ENCODE measurements at regions not wholly inside any gene's neighbourhood (a gene's known extent, or its start where the extent isn't known, plus 50 kb on each side); places are given as distances from the start of the nearest gene placed in this dataset.
A peak's percentile ranks its signal among the peaks of the same experiment; 100 is the strongest.

- Histone ChIP-seq H3K4me2 (0 out of 3 replicates have a peak overlapping the region, but pooled peaks have one; percentile 10), H3K27ac (no peak overlapping the region), H3K4me1 (peaks cover 9% of the 10 kb centered on the region; the same call in 1 of the 3 replicates), H3K9me3 (no peaks in the 10 kb centered on the region), H3K4me3 (no peak overlapping the region)
- ChIA-PET CTCF (no interaction called here), POLR2A (no interaction called here)
- ATAC-seq (peak in 1 of 2 experiments; percentile 47; a peak in 2 of 6 replicates), DNase-seq (ENCODE audit: low read depth in 1 of 2, low spot score in 1 of 2) (peak in 1 of 2 experiments; percentile 29), FAIRE-seq (no peak)
- WGBS (ENCODE audit: missing lambda C conversion rate): 78% methylated on average over 6 of the region's 6 CpGs
- no peak for TF ChIP-seq FOXS1 (CRISPR knock-in tag; IDR thresholded peaks at IDR 0.05)
- no peak for TF ChIP-seq HOXA7 (CRISPR knock-in tag; IDR thresholded peaks at IDR 0.05)
- no peak for TF ChIP-seq REST (IDR thresholded peaks at IDR 0.05)
Observed at GRCh38 chr1:56424744-56425493, 154.4 kb downstream of the PLPP3 start.

- CTCF ChIA-PET: interaction anchor here (0.7 kb wide), 1 partner anchor 10 kb away, joined by 3 read pairs; no protein-coding TSS in a partner anchor
- WGBS (ENCODE audit: missing lambda C conversion rate): 51% methylated on average over 3 of the region's 4 CpGs
- Histone ChIP-seq H3K4me1 (peaks cover 9% of the 10 kb centered on the region; the same call in 1 of the 3 replicates), H3K4me2 (no peak overlapping the region), H3K9me3 (no peaks in the 10 kb centered on the region), H3K4me3 (no peak overlapping the region), H3K27ac (no peak overlapping the region)
- ATAC-seq: no peak
- POLR2A ChIA-PET: no interaction called here
- no peak for TF ChIP-seq REST (IDR thresholded peaks at IDR 0.05)
- TF ChIP-seq MAFK (IDR thresholded peaks at IDR 0.05; ENCODE audit: partially characterized antibody): no peak
- no peak for TF ChIP-seq RCOR1 (IDR thresholded peaks at IDR 0.05; ENCODE audit: low read depth, low read length)
- TF ChIP-seq USF2 (IDR thresholded peaks at IDR 0.05): no peak
- TF ChIP-seq HOXB5 (CRISPR knock-in tag; IDR thresholded peaks at IDR 0.05): no peak
- no peak for TF ChIP-seq ZSCAN20 (CRISPR knock-in tag; IDR thresholded peaks at IDR 0.05)
- no peak for TF ChIP-seq CHD2 (IDR thresholded peaks at IDR 0.05; ENCODE audit: low read length, partially characterized antibody)
- TF ChIP-seq BCL3 (IDR thresholded peaks at IDR 0.05): no peak
- no peak for TF ChIP-seq EHMT2 (IDR thresholded peaks at IDR 0.05; ENCODE audit: low read depth)
- TF ChIP-seq ZC3H11A (IDR thresholded peaks at IDR 0.05): no peak
- no peak for DNase-seq (ENCODE audit: low read depth in 1 of 2, low spot score in 1 of 2)
- FAIRE-seq: no peak
Observed at GRCh38 chr1:56423716-56424115, 155.6 kb downstream of the PLPP3 start.
